ENCODE measurements at regions not wholly inside any gene's neighbourhood (a gene's known extent, or its start where the extent isn't known, plus 50 kb on each side); places are given as distances from the start of the nearest gene placed in this dataset.
A peak's percentile ranks its signal among the peaks of the same experiment; 100 is the strongest.

- DNase-seq, result no peak
Measured at GRCh38 chr6:74690365-74690764, 515.5 kb downstream of the COL12A1 start.

GRCh38 chr6:74689601-74690000 lies 516.3 kb downstream of the COL12A1 start:
- peak; percentile 47 for DNase-seq

GRCh38 chr6:74677463-74677862 lies 528.4 kb downstream of the COL12A1 start:
- DNase-seq, result no peak

- DNase-seq, result no peak
Measured at GRCh38 chr6:74676906-74677305, 528.9 kb downstream of the COL12A1 start.

GRCh38 chr6:74674377-74674776 lies 531.5 kb downstream of the COL12A1 start:
- DNase-seq, result no peak

- DNase-seq, result no peak
Measured at GRCh38 chr6:74671558-74672025, 534.3 kb downstream of the COL12A1 start.

- no peak for DNase-seq
Measured at GRCh38 chr6:74658391-74658790, 547.5 kb downstream of the COL12A1 start.

GRCh38 chr6:74657931-74658330 lies 547.9 kb downstream of the COL12A1 start:
- DNase-seq, result no peak

- no peak for DNase-seq
Measured at GRCh38 chr6:74657011-74657410, 548.8 kb downstream of the COL12A1 start.

GRCh38 chr6:74656453-74656852 lies 549.4 kb downstream of the COL12A1 start:
- no peak for DNase-seq

- DNase-seq, result no peak
Measured at GRCh38 chr6:74654296-74654695, 551.6 kb downstream of the COL12A1 start.

GRCh38 chr6:74651948-74652842 lies 553.7 kb downstream of the COL12A1 start:
- no peak for DNase-seq

- no peak for DNase-seq
Measured at GRCh38 chr6:74650668-74651067, 555.2 kb downstream of the COL12A1 start.

- DNase-seq, result no peak
Measured at GRCh38 chr6:74646461-74646860, 559.4 kb downstream of the COL12A1 start.

- DNase-seq, result no peak
Measured at GRCh38 chr6:74645108-74645849, 560.6 kb downstream of the COL12A1 start.

- DNase-seq, result no peak
Measured at GRCh38 chr6:74642101-74642500, 563.8 kb downstream of the COL12A1 start.

- no peak for DNase-seq
Measured at GRCh38 chr6:74638412-74638811, 567.4 kb downstream of the COL12A1 start.

- DNase-seq, result no peak
Measured at GRCh38 chr6:74632196-74632875, 573.5 kb downstream of the COL12A1 start.

- DNase-seq, result no peak
Measured at GRCh38 chr6:74631564-74631963, 574.3 kb downstream of the COL12A1 start.

- DNase-seq, result no peak
Measured at GRCh38 chr6:74626288-74626687, 579.6 kb downstream of the COL12A1 start.

- DNase-seq, result no peak
Measured at GRCh38 chr6:74623027-74623426, 582.8 kb downstream of the COL12A1 start.

- DNase-seq, result no peak
Measured at GRCh38 chr6:74611220-74611619, 594.6 kb downstream of the COL12A1 start.

GRCh38 chr6:74610352-74610751 lies 595.5 kb downstream of the COL12A1 start:
- no peak for DNase-seq

Measured in NCI-H524 treated with DMSO at 0.1 percent for 48 hours (cell line).